ENCODE measurements at regions not wholly inside any gene's neighbourhood (a gene's known extent, or its start where the extent isn't known, plus 50 kb on each side); places are given as distances from the start of the nearest gene placed in this dataset.
A peak's percentile ranks its signal among the peaks of the same experiment; 100 is the strongest.

DNA sequence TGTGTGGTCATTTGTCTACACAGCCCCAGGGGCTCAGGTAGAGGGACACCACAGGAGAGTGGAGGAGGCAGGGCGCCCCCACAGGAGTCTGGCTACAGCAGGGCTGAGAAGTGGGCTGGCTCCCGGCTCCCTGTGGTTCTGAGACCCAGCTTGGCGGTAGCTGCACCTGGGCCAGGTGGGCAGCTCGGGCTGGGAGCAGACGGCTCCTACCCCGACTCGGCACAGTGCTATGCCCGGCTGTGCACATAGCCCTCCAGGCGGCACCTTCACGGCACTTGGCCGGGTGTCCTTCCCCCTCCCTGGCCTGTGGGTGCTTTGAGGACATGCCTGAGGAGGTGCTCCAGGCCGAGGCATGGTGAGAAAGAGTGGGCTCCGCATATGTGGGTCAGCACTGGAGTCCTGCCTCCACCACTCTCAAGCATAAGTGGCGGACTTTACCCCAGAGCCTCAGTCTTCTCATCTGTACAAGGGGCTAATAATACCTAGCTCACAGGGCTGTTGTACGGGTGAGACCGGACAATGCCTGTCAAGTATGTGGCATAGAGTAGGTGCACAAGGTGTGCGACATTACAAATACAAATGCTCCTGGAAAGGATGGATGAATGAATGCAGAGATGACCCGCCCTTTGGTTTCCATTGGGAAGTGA, 50.1 kb upstream of the JPH3 start:
- intact Hi-C loops (cut with micrococcal nuclease): no loop called here
- no peak for DNase-seq
- ATAC-seq: no peak

DNA sequence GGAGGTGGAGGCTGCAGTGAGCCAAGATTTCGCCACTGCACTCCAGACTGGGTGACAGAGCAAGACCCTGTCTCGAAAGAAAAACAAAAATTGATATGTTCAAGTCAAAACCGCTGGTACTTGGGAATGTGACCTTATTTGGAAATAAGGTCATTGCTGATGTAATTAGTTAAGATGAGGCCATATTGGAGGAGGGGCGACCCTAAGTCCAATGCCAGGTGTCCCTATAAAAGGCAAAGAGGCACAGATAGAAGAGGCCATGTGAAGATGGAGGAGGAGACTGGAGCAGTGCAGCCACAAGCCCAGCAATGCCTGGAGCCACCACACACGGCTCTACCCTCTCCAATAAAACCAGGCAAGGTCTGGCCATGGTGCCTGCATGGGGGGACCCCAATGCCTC, 50.8 kb upstream of the JPH3 start:
- DNase-seq (no peak), ATAC-seq (no peak)
- intact Hi-C loops (cut with micrococcal nuclease): no loop called here

DNA sequence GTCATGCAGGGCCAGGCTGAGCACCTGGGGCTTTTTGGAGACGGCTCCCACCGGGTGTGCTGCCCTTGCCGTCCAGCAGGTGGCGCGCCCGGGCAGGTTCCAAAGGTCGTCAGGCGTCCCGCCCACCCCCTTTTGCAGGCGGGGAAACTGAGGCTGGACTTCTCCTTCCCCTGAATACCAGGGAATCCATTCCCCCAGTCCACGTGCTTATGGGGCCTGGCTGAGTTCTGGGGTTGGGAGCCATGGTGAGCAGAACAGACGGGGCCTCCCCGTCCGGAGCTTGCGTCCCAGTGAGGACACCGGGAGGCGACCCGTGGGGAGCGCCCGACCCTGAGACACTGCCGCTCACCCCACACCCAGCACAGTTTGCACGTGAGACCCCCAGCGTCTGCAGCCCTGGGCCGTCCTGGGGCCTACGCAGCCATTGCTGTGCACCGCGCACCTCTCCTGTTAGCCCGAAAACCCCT, 51.8 kb upstream of the JPH3 start:
- intact Hi-C loops (cut with micrococcal nuclease): no loop called here

DNA sequence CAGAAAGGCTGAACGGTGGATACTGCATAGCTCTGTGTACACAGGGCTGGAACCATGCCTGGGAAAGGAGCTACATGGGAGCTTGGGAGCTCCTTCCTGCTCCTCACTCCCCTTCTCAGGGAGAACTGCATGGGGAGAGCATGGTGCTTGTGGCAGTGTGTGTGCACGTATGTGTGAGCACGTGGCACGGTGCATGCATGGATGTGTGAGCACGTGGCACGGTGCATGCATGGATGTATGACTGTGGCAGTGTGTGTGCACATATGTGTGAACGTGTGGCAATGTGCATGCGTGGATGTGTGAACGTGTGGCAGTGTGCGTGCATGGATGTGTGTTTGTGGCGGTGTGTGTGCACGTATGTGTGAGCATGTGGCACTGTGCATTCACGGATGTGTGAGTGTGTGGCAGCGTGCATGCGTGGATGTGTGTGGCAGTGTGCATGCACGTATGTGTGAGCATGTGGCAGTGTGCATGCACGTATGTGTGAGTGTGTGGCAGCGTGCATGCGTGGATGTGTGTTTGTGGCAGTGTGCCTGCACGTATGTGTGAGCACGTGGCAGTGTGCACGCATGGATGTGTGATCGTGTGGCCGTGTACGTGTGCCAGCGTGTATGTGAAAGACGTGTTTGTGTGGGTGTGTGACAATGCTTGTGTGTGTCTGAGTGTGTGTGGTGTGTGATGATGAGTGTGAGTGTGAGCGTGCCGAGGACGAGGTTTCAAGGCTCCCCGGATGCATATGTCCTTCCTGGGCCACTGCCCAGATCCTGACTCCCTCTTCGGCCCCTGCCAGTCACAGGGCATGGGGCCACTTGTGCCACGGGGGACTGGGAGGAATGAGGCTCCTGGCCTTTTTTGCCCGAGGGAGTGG, 52.4 kb upstream of the JPH3 start:
- ATAC-seq (no peak), DNase-seq (no peak)
- intact Hi-C loops (cut with micrococcal nuclease): no loop called here

More for the DNA sequence above, 51.8 kb upstream of the JPH3 start:
- peak; percentile 73 for ATAC-seq
- peak; percentile 67 for DNase-seq

DNA sequence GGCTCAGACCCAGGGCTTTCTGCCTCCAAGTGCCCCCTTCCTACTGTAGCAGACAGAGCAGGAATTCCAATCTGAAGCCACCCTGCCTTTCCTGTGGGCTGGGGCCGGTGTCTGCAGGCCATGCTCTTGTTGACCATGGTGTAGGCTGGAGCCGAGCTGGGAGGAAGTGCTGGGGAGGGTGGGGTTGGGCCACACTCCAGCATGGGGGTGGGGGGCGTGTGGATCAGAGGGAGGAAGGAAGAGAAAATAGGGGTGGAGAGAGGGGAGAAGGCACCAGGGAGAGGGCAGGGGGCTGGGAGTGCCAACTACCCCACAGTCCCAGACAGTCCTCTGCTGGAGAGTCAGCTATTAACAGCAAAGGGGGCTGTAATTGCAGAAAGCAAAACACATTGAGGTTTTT, 54.3 kb upstream of the JPH3 start:
- ATAC-seq: no peak
- DNase-seq: no peak
- intact Hi-C loops (cut with micrococcal nuclease): no loop called here

DNA sequence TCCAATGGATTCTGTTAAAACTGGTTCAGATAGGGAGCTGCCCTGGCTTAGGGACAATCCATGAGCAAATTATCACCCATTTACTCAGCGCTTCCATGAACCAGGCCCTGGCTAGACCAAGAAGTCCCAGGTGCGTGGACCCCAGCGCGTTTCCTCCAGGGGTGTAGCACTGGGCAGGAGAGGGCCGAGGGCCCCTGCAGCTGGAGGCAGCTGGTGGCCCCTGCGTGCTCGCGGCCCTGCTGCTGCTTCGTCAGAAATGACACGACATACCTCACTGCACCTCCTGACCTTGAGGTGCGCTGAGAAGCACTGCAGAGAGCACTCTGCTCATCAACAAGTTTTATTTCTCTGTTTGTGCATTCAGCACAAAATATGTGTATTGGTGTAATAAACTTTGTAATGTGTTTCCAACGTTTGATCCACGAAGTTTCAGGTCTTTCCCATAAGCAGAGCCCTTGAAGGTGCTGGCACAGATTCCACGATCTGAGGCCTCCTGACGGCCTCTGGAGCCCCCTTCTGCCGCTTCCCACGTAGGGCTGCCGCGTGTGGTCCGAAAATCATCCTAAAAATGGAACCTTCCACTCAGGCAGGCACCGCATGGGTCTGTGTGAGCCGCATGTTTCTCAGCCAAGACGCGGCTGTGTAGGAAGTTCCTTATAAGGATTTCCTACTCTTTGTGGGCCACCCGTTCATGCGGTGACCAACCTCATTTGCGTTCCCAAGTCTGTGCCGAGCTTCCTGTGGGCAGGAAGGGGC, 50.8 kb upstream of the ZCCHC14 start:
- no peak for ATAC-seq
- no peak for DNase-seq
- intact Hi-C loops (cut with micrococcal nuclease): no loop called here

DNA sequence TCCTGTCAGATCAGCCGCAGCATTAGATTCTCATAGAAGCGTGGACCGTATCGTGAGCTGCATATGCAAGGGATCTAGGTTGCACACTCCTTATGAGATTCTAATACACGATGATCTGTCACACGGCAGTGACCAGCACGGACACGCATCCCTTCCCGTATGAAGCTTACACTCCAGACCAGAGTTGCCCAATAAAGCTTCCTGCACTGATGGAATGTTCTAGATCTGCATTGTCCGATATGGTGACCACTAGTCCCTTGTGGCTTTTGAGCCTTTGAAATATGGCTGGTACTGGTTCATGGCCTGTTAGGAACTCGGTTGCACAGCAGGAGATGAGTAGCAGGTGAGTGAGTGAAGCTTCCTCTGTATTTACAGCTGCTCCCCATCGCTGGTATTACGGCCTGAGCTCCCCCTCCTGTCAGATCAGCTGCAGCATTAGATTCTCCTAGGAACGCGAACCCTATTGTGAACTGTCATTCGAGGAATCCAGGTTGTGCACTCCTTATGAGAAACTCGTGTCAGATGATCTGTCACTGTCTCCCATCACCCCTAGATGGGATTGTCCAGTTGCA, 49.8 kb upstream of the ZCCHC14 start:
- DNase-seq: no peak
- ATAC-seq: no peak
- intact Hi-C loops (cut with micrococcal nuclease): no loop called here

Data from left ventricle myocardium superior (tissue), 1 donor.